HAP-1 (cell line): ENCODE measurements at regions not wholly inside any gene's neighbourhood (a gene's known extent, or its start where the extent isn't known, plus 50 kb on each side); places are given as distances from the start of the nearest gene placed in this dataset.

ENCODE experiments used
- DNase-seq, 2 experiments: peaks; one replicate each; pipeline ENCODE4 v3.0.0-alpha.2; 2016 to 2020; ENCODE audit warnings: low spot score in 2 of 2
- H3K27me3 ChIP-seq: fragments of 250-450 bp; sonication (Bioruptor Pico); 2 replicates; pipeline ENCODE4 v1.5.1; 2020; ENCODE audit warnings: low read depth, mild to moderate bottlenecking, moderate library complexity
- H3K36me3 ChIP-seq: fragments of 250-450 bp; sonication (Bioruptor Pico); replicated peaks from 2 replicates; pipeline ENCODE4 v1.5.1; 2020; ENCODE audit warnings: mild to moderate bottlenecking
- H3K4me1 ChIP-seq: fragments of 250-450 bp; sonication (Bioruptor Pico); 2 replicates; pipeline ENCODE4 v1.5.1; 2020; ENCODE audit warnings: mild to moderate bottlenecking
- H3K4me3 ChIP-seq: fragments of 250-450 bp; sonication (Bioruptor Pico); 2 replicates; pipeline ENCODE4 v1.5.1; 2020; ENCODE audit warnings: mild to moderate bottlenecking, moderate library complexity
- H3K9me3 ChIP-seq: fragments of 250-450 bp; sonication (Bioruptor Pico); 2 replicates; pipeline ENCODE4 v1.5.1; 2020; ENCODE audit warnings: mild to moderate bottlenecking, moderate library complexity
- in situ Hi-C: fragments of 300-500 bp; cut with MboI; formaldehyde crosslinking; loops from 3 replicates; pipeline ENCODE4 v1.14.3; 2020; ENCODE audit warnings: low sequenced_read_pairs, inconsistent platforms, mixed read lengths

GRCh38 chr14:54052696-54053385 is 96.2 kb upstream of the BMP4 start:
- H3K4me1 ChIP-seq: no peaks in the 10 kb centered on the region
- no peak for DNase-seq
- no peaks in the 10 kb centered on the region for H3K36me3 ChIP-seq
- H3K4me3 ChIP-seq: no peak overlapping the region
- in situ Hi-C loops: no loop called here
- no peaks in the 10 kb centered on the region for H3K9me3 ChIP-seq
- no peaks in the 10 kb centered on the region for H3K27me3 ChIP-seq

DNA sequence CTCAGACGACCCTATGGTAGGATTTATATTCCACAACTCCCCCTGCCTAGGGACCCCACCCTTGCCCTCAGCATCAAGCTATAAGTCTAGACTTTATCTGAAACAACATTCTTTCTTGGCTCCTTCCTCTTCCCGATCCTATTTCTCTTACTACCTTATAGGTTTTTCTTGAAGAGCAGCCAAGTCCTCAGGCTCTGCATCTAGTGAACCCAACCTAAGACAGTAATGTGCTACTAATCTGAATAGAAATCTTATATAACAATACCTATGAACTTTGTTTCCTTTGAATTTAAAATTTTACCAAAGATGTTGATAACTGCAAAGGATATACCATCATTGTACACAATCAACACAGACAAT is 96.7 kb upstream of the BMP4 start:
- no peak overlapping the region for H3K4me3 ChIP-seq
- in situ Hi-C loops: no loop called here
- H3K36me3 ChIP-seq: no peaks in the 10 kb centered on the region

GRCh38 chr14:54058505-54058904 is 101.9 kb upstream of the BMP4 start:
- DNase-seq: no peak
- in situ Hi-C loops: no loop called here
- Histone ChIP-seq H3K4me3 (no peak overlapping the region), H3K9me3 (no peaks in the 10 kb centered on the region), H3K27me3 (no peaks in the 10 kb centered on the region), H3K4me1 (no peaks in the 10 kb centered on the region), H3K36me3 (no peaks in the 10 kb centered on the region)

More for the DNA sequence above, 96.7 kb upstream of the BMP4 start:
- Histone ChIP-seq H3K27me3 (no peaks in the 10 kb centered on the region), H3K9me3 (no peaks in the 10 kb centered on the region), H3K4me1 (no peaks in the 10 kb centered on the region)
- DNase-seq: no peak

GRCh38 chr14:54083549-54084239 is 127.1 kb upstream of the BMP4 start:
- in situ Hi-C loops: no loop called here
- Histone ChIP-seq H3K27me3 (no peaks in the 10 kb centered on the region), H3K36me3 (no peaks in the 10 kb centered on the region), H3K4me3 (no peak overlapping the region), H3K9me3 (no peaks in the 10 kb centered on the region), H3K4me1 (no peaks in the 10 kb centered on the region)
- DNase-seq: no peak

GRCh38 chr14:54085232-54085761 is 128.7 kb upstream of the BMP4 start:
- Histone ChIP-seq H3K4me3 (no peak overlapping the region), H3K9me3 (no peaks in the 10 kb centered on the region), H3K36me3 (no peaks in the 10 kb centered on the region), H3K4me1 (no peaks in the 10 kb centered on the region), H3K27me3 (no peaks in the 10 kb centered on the region)
- DNase-seq: no peak
- in situ Hi-C loops: no loop called here

DNA sequence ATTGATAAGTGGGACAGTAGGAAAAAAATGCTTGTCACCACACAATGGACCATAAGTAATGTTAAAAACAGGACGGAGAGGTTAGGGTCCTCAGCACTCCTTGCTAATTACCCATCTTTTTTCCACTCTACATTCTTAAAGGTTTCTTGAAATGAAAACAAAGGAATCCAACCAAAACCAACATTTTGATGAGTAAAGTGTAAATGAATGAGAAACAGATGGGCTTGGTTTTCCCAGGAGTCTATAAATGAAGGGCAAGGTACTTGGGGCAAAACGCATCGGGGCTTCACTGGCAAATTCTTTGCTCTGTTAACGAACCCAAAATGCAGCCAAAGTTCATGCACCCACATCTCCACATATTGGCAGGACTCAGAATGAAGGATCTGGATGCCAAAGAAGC is 129.2 kb upstream of the BMP4 start:
- H3K27me3 ChIP-seq: no peaks in the 10 kb centered on the region
- in situ Hi-C loops: no loop called here
- no peak for DNase-seq
- no peak overlapping the region for H3K4me3 ChIP-seq
- H3K36me3 ChIP-seq: no peaks in the 10 kb centered on the region
- no peaks in the 10 kb centered on the region for H3K4me1 ChIP-seq
- H3K9me3 ChIP-seq: no peaks in the 10 kb centered on the region

DNA sequence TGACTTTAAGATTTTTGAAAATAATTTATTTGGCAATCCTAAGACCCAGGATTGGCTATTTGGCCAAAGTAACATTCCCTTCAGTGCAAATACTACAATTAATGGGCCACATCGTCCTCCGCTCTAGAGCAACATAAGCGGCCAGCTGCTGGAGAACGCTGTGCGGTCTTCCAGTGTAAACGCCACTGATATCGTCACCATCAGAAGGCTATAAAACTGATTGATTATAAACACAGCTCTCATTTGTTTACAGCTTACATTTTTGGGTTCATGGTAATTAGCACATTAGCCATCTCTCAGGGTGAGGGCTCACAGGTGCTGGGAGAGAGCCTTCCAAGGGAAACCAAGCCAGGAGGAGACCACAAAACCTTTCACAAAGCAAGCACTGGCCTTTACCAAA is 130.1 kb upstream of the BMP4 start:
- no peaks in the 10 kb centered on the region for H3K4me1 ChIP-seq
- in situ Hi-C loops: no loop called here
- no peak overlapping the region for H3K4me3 ChIP-seq
- no peak for DNase-seq
- H3K9me3 ChIP-seq: no peaks in the 10 kb centered on the region
- no peaks in the 10 kb centered on the region for H3K36me3 ChIP-seq
- no peaks in the 10 kb centered on the region for H3K27me3 ChIP-seq

GRCh38 chr14:54087376-54087775 is 130.8 kb upstream of the BMP4 start:
- DNase-seq: no peak
- no peaks in the 10 kb centered on the region for H3K4me1 ChIP-seq
- no peaks in the 10 kb centered on the region for H3K36me3 ChIP-seq
- in situ Hi-C loops: no loop called here
- no peak overlapping the region for H3K4me3 ChIP-seq
- no peaks in the 10 kb centered on the region for H3K27me3 ChIP-seq
- H3K9me3 ChIP-seq: no peaks in the 10 kb centered on the region

DNA sequence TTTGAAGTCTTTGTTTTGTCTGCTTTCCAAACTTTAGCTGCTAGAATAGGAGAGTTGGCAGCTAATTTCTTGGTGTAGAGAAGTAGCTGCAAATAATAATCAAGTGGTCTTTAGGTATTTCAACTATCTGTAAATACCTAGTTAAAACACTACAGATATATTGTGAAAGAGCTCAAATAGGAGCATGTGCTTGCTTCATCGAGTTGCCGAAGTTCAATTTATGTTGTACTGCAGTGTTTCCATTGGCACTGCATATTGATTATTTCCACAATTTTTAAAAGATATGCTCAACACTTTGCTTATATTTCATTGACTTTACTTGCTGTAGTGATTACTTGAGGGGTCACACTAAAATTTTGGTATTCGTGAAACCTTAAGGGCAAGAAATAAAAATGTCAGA is 131.6 kb upstream of the BMP4 start:
- DNase-seq: no peak
- Histone ChIP-seq H3K4me1 (no peaks in the 10 kb centered on the region), H3K4me3 (no peak overlapping the region), H3K27me3 (no peaks in the 10 kb centered on the region), H3K9me3 (no peaks in the 10 kb centered on the region), H3K36me3 (no peaks in the 10 kb centered on the region)
- in situ Hi-C loops: no loop called here

- DNase-seq: no peak
- Histone ChIP-seq H3K9me3 (no peaks in the 10 kb centered on the region), H3K27me3 (no peaks in the 10 kb centered on the region), H3K4me1 (no peaks in the 10 kb centered on the region), H3K4me3 (no peak overlapping the region), H3K36me3 (no peaks in the 10 kb centered on the region)
- in situ Hi-C loops: no loop called here
These were observed 133.6 kb upstream of the BMP4 start for GRCh38 chr14:54090274-54090673.

GRCh38 chr14:54094765-54095164 is 138.1 kb upstream of the BMP4 start:
- Histone ChIP-seq H3K27me3 (no peaks in the 10 kb centered on the region), H3K36me3 (no peaks in the 10 kb centered on the region), H3K4me1 (no peaks in the 10 kb centered on the region), H3K4me3 (no peak overlapping the region), H3K9me3 (no peaks in the 10 kb centered on the region)
- in situ Hi-C loops: no loop called here
- no peak for DNase-seq

GRCh38 chr14:54098536-54098935 is 141.9 kb upstream of the BMP4 start:
- in situ Hi-C loops: no loop called here
- H3K9me3 ChIP-seq: no peaks in the 10 kb centered on the region

DNA sequence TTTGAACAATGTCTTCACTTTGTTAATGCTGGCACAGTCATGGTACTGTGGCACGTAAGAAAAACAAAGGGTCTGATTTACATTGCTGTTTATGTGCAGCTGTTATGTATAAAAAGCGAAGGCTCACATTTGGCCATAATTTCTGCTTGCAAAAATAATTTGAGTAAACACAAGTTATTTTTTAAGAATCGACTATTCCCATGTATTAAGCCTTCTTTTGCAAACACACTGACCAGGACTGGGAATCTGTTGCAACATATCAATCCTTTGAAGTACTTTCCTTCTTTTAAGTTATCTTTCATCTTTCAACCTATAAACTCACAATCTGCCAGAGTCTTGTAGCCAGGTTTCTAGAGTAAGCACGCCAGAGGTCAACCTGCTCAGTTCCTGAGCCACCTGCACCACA is 145.4 kb upstream of the BMP4 start:
- H3K4me1 ChIP-seq: no peaks in the 10 kb centered on the region
- H3K9me3 ChIP-seq: no peaks in the 10 kb centered on the region
- no peak for DNase-seq
- no peaks in the 10 kb centered on the region for H3K36me3 ChIP-seq
- peaks cover 5% of the 10 kb centered on the region; the same call in 1 of the 2 replicates for H3K27me3 ChIP-seq
- no peak overlapping the region for H3K4me3 ChIP-seq
- in situ Hi-C loops: no loop called here

More at GRCh38 chr14:54098536-54098935, 141.9 kb upstream of the BMP4 start:
- Histone ChIP-seq H3K4me3 (no peak overlapping the region), H3K27me3 (peaks cover 5% of the 10 kb centered on the region; the same call in 1 of the 2 replicates), H3K4me1 (no peaks in the 10 kb centered on the region), H3K36me3 (no peaks in the 10 kb centered on the region)
- DNase-seq: no peak

DNA sequence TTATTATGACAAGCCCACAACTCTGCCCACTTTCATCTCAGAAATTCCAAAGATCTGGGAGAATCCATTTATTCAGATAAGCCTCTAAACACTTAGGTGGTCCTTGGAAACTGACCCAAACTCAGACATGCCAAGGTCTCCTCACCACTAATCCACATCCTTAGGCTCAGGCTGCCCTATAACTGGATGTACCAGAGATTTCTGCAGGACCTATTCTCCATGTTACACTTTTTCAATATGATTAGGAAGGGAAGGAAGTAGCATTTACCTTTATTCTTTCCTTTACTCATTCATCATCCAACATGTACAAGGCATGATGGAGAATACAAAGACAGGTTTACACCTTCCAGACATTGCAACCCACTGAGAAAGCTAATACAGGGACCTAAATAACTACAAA is 145.9 kb upstream of the BMP4 start:
- DNase-seq: no peak
- no peaks in the 10 kb centered on the region for H3K4me1 ChIP-seq

More for the DNA sequence above, 145.9 kb upstream of the BMP4 start:
- in situ Hi-C loops: no loop called here
- peaks cover 5% of the 10 kb centered on the region; the same call in 1 of the 2 replicates for H3K27me3 ChIP-seq
- no peak overlapping the region for H3K4me3 ChIP-seq
- H3K9me3 ChIP-seq: no peaks in the 10 kb centered on the region
- no peaks in the 10 kb centered on the region for H3K36me3 ChIP-seq
